ENCODE measurements at regions not wholly inside any gene's neighbourhood (a gene's known extent, or its start where the extent isn't known, plus 50 kb on each side); places are given as distances from the start of the nearest gene placed in this dataset.
"Not testable (repeated sequence)": the region's sequence is repeated elsewhere in the genome, so short reads cannot be mapped to it uniquely, and the experiment has no call there.

DNA sequence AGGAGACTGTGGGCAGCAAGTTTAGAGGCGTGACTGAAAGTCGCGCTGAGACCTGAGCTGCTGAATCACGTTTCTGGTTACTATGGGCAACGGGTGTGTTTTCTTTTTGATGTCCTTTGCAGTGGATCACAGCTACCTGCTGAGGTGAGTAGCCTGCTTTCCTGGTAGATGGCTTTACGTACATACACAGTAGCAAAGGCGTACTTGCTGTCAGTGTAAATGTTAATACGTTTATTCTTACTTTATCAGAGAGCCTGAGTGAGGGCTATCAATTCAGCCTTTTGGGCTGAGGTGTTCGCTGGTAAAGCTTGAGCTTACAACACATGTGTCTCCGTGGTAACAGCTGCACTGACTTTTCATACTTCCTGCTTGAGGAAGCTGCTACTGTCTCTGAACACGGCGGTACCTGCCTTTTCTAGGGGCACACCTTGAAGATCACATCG is 165.1 kb upstream of the CCZ1B start:
- DNase-seq: not testable (repeated sequence)

DNA sequence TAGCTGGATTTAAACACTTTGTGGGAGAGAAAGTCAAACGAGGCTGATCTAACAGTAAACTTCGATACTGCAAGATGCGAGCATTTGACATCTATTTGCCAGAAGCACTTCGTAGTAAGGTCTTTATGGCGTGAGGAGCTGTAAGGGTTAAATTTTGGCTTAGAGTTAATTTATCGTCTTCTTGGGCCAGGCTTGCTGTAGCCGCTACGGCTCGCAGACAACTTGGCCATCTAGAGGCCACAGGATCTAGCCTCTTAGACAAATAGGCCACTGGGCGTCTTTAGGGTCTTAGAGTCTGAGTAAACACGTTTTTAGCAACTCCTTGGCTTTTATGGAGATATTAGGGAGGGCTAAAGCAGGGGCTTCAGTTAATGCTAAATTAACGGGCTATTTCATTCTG is 165.6 kb upstream of the CCZ1B start:
- not testable (repeated sequence) for DNase-seq

DNA sequence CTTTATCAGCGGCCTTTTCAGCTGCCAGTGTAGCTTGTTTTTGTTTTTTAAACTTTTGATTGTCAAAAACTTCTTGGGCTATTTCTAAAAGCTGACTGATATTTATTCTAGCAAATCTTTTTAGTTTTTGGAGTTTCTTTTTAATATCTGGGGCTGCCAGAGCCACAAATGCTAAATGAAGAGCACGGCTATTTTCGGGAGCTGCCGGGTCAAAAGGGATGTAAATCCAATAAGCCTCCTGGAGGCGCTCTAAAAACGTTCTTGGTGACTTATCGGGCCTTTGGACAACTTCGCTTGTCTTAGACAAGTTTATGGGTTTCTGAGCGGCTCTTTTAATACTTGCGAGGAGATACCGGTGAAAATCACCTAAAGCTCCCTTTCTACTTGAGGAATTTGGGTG is 166.1 kb upstream of the CCZ1B start:
- not testable (repeated sequence) for DNase-seq

DNA sequence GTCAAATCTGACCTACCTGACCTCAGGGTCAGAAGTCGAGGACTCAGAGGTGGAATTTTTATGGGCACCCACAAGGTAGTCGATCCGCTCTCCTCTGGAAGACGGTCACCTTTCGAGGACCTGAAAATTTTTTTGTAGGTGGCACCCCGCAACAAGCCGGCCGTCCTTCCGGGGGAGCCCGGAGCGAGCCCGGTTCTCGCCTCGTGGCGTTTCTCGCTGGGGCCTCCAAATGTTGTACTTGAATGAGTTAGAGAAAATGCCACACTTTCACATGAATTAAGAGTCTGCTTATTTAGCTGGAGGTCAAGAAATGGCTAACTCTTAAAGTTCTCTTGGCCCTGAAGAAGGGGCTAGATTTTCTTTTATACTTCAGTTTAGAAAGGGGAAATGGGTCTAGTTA is 169.0 kb upstream of the CCZ1B start:
- not testable (repeated sequence) for DNase-seq

DNA sequence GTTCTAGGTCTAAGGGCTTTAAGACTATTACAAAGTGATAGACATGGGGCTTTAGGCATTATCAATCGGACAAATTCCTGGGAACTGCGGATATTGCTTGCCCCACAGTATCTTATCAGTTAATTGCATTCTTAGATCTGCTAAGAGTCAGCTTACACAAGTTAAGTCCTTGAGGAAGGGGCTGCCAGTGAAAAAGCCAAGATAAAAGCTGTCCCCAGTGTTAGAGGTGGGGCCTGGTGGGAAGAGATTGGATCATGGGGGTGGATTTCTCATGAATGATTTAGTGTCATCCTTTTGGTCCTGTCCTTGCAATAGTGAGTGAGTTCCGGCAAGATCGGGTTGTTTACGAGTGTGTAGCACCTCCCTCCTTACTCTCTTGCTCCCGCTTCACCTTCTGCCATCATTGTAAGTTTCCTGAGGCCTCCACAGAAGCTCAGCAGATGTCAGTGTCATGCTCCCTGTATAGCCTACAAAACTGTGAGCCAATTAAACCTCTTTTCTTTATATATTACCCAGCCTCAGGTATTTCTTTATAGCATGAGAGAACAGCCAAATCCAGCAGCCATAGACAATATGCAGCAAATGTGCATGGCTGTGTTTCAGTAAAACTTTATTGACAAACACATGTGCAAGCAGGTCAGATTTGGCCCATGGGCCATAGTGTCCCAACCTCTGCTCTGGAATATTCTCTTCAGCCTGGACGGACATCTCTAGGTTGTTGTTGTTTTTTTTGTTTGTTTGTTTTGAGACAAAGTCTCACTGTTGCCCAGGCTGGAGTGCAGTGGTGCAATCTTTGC is 169.6 kb upstream of the CCZ1B start:
- not testable (repeated sequence) for DNase-seq

DNA sequence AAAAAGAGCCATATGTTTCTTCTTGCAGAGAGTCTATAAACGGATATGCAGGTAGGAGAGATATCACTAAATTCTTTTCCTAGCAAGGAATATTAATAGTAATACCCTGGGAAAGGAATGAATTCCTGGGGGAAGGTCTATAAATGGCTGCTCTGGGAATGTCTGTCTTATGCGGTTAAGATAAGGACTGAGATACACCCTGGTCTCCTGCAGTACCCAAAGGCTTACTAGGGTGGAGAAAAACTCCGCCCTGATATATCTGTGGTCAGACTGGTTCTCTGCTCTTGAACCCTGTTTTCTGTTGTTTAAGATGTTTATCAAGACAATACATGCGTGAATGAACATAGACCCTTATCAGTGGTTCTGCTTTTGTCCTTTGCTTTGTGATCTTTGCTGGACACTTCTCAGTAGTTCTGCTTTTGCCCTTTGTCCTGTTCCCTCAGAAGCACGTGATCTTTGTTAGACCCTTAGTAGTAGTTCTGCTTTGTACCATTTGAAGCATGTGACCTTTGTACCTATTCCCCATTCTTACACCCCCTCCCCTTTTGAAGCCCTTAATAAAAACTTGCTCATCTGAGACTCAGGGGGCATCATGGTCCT is 173.1 kb upstream of the CCZ1B start:
- not testable (repeated sequence) for DNase-seq

DNA sequence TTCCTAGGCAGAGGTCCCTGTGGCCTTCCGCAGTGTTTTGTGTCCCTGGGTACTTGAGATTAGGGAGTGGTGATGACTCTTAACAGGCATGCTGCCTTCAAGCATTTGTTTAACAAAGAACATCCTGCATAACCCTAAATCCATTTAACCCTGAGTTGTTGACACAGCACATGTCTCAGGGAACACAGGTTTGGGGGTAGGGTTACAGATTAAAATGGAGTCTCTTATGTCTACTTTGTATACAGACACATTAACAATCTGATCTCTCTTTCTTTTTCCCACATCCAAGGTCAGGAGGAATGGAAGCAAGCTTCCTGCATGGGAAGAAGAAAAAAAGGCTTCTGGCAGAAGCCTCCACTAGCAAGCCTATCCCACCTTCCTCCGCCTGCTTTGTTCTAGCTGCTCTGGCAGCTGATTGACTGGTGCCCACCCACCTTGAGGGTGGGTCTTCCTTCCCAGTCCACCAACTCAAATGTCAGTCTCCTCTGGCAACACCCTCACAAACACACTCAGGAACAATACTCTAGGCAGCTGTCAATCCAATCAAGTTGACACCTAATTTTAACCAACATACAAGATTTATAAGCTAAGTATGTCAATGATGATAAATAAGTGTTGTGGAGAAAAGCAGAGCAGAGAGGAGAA is 176.5 kb upstream of the CCZ1B start:
- DNase-seq: no peak

DNA sequence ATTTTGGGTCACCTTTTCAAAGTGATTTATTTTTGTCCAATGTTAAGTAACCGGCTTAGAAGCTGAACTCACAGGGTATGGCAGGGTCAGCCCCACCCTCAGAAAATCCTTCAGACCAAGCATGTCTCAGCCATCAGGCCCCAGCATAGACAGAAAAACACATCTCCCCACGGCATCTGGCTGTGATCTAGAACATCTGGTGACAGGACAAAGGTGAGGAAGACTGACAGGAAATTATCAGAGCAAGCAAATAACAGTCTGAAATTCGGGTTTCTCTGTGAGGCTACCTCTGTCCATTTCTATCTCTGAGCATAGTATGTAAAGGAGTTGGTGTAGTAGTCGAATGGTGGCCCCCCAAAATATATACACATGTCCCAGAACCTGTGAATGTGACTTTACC is 177.0 kb upstream of the C1GALT1 start:
- DNase-seq: no peak

DNA sequence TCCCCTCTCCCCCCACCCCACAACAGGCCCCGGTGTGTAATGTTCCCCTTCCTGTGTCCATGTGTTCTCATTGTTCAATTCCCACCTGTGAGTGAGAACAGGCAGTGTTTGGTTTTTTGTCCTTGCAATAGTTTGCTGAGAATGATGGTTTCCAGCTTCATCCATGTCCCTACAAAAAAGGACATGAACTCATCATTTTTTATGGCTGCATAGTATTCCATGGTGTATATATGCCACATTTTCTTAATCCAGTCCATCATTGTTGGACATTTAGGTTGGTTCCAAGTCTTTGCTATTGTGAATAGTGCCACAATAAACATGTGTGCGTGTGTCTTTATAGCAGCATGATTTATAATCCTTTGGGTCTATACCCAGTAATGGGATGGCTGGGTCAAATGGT is 176.4 kb upstream of the C1GALT1 start:
- DNase-seq: not testable (repeated sequence)

DNA sequence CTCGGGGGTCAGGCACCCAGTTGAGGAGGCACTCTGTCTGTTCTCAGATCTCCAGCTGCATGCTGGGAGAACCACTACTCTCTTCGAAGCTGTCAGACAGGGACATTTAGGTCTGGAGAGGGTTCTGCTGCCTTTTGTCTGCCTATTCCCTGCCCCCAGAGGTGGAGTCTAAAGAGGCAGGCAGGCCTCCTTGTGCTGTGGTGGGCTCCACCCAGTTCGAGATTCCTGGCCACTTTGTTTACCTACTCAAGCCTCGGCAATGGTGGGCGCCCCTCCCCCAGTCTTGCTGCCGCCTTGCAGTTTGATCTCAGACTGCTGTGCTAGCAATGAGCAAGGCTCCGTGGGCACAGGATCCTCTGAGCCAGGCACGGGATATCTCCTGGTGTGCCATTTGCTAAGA is 171.1 kb upstream of the C1GALT1 start:
- DNase-seq: not testable (repeated sequence)

DNA sequence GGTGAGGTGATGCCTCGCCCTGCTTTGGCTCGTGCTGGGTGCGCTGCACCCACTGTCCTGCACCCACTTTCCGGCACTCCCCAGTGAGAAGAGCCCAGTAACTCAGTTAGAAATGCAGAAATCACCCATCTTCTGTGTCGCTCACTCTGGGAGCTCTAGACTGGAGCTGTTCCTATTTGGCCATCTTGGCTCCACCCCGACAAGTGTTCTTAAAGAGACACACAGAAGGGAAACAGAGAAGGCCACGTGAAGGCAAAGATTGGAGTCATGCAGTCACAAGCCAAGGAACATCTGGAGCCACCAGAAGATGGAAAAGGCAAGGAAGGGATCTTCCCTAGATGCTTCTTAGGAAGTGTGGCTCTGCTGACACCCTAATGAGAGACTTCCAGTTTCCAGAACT is 170.6 kb upstream of the C1GALT1 start:
- DNase-seq: not testable (repeated sequence)

DNA sequence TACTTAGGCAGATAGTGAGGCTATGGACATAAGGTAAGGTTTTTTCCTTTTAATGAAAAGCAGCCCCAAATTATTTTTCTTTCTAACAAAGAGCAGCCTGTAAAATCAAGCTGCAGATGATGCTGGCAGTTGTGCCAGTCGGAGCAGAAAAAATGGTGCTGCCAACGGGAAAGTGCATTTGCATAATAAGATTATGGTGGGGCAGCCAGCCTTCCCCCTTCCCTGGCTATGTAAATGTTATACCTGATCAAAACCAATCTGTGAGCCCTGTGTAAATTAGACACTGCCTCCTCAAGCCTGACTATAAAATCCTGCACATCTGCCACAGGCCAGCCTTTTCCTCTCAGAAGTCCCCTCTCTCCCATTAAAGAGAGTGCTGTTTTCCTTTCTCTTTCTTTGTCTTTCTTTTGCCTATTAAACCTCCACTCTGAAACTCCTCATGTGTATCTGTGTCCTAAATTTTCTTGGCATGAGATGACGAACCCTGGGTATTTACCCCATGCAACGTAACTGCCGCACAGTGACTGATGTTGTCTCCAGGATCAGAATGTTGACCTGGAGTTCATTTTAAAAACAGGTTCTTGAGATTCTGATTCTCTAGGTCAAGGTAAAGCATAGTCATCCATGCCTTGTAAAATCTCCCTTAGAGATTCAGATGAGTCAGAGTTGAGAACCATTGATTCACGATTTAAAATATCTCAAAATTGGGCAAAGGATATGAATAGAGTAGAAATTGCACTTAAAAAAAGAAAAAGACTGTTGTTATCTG is 167.3 kb upstream of the C1GALT1 start:
- no peak for DNase-seq

DNA sequence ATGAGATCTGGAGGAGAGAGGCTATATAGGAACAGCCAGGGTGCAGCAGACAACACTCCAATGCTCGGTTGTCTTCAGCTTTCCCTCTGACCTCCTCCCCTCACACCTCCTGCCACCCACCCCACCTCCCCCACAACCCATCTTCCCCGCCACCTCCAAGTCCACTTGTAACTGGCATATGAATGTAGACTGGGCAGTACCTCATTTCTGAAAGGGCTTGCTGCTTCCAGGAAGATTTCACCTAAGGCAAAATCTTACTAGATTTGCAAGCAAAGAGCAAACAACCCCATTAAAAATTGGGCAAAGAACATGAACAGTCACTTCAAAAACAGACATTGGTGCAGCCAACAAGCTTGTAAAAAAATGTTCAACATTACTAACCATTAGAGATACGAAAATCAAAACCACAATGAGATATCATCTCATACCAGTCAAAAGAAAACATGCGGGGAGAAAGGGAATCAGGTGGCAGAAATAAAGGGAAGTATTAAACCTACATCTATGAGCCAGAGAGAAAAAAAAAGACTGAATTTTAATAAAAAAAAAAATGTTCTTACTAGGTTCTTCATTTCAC is 164.6 kb upstream of the C1GALT1 start:
- DNase-seq: no peak

DNA sequence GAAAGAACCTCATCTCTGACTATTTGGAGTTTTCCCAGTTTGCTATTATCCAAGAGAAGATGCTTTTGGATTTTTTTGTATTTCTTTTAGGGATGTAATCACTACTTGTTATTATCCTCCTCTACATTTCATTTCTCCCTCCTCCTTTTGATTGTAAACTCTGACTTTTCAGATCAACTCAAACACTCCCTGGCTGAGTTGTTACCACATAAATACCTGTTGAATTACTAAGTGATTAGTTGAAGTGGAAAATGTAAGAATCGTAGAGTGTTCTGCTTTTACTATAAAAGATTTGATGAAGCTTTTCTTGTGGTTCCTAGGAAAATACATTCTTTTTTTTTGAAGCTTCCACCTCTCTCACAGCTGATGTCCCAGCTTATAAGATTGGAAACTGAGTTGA is 164.1 kb upstream of the C1GALT1 start:
- no peak for DNase-seq

DNA sequence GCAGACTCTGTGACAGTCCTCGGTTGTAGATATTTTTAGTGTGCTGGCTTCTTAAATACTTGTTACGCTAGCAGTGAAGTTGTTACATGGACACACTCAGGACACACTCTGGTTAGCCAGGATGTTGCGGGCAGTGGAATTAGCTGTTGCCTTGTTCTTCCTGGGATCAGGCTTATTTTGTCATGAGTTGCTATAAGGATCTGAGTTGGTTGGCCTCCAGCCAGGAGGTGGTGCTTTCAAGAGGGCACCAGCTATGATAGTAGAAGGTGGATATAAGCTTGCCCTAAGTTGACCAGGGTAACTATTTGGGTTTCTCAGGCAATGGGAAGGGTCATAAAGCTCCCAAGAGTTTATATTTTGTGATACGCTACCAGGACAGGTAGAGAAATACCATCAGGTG is 150.1 kb upstream of the C1GALT1 start:
- DNase-seq: no peak

DNA sequence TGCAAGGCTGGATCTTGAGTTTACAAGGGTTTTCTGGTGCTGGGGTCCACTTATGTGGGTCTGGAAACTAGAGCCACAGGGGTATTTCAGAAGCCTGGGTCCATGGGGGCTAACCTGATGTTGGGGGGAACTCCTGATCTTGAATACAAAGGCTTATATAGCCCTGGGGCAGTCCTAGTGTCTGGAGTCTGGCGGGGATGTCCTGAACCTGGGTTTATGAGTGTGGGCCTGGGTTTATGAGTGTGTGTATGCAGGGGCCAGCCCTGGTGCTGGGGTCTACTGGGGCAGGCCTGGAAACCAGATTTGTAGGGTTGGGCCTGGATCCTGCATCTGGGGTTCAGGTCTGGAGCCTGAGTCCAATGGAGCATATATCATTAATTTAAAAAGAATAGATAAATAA is 146.5 kb upstream of the C1GALT1 start:
- no peak for DNase-seq

DNA sequence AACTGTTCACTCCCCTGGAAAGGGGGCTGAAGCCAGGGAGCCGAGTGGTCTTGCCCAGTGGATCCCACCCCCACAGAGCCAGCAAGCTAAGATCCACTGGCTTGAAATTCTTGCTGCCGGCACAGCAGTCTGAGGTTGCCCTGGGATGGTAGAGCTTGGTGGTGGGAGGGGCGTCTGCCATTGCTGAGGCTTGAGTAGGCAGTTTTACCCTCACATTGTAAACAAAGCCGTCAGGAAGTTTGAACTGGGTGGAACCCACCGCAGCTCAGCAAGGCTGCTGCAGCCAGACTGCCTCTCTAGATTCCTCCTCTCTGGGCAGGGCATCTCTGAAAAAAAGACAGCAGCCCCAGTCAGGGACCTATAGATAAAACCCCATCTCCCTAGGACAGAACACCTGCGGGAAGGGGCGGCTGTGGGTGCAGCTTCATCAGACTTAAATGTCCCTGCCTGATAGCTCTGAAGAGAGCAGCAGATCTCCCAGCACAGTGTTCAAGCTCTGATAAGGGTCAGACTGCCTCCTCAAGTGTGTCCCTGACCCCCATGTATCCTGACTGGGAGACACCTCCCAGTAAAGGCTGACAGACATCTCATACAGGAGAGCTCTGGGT is 140.0 kb upstream of the C1GALT1 start:
- not testable (repeated sequence) for DNase-seq

DNA sequence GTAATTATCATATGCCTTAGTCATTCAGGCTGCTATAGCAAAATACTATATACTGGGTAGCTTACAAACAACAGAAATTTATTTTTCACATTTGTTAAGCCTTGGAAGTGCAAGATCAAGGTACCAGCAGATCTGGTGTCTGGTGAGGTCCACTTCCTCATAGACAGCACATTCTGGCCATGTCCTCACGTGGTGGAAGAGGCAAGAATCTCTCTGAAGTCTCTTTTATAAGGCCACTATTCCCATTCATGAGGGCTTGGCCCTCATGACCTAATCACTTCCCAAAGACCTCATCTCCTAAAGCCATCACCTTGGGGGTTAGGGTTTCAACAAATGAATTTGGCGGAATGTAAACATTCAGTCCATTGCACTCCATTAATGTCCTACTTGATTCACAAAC is 137.5 kb upstream of the C1GALT1 start:
- DNase-seq: no peak

DNA sequence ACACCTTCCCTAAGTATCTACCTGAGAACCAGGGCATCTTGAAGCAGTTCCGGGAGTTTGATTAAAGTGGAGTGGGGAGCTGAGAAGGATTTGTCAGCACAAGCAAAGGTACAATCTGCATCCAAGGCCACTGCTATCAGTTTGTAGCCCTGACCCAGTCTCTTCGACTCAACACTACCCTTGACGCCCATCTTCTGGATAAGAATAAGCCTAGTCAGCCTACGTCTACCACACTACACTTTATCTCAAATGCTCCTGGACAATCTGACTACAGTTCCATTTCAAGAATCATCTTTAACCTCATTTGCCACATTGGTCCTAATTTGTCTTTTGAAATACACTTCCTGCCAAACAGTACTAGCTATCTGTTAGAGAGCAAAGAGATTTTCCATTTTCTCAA is 134.1 kb upstream of the C1GALT1 start:
- no peak for DNase-seq

DNA sequence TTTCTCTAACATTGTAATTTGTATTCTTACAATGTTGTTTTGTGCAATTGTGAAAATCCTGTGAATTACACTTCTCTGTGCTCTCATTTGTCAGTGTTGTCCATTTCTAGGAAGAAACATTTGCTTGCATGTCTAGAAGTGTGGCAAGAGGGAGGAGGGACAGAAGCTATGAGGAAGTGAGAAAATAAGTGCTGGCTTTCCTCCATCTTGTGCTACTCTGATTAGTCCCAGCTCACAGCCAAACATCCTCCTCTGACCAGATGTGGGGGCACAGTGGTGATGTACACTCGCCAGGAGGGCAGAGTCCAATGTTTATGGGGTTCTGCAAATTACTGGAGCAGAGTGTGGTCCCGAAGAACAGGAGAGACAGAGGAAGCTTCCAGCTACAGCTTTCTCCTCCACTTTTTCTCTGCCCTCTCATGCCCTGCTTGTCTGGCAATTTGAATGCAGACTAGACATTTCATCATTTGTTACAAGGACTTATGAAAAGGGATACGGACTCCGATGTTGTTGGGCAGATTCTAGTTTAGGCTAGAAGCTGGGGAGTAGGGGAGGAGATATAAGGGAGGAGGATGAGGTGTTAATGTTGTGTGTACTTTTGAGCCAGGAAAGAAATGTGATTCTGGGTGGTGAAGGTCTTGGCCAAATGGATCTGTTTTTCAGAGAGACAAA is 131.0 kb upstream of the C1GALT1 start:
- peak; percentile 37 to 60 for DNase-seq

DNA sequence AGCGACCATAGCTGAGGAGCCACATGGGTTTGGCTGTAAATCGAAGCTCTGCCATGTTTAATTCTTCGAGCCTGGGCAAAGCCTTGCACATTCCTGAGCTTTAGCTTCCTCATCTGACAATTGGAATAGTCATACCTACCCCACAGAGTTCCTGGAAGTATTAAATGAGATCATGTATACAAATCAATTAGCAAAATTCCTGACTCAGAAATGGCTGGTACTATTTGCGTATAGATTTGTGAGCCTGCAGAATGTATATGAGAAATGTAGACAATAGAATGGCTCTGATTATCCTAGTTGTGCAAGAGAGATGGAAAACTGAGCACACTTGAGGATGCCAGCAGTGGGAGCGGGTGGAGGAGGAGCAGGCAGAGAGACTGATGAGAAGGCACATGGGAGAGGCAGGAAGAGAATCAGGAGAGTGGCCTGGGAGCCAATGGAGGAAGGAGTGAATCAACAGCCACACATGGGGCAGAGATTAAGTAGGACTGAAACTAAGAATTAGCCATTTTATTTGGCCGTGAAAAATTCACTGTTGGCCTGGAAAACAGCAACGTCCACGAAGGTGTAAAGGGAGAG is 128.0 kb upstream of the C1GALT1 start:
- DNase-seq: no peak

All from inflammatory macrophage treated with lipopolysaccharide for 1 hour (primary cell).